Fibroblast of skin of back (primary cell): ENCODE measurements at regions not wholly inside any gene's neighbourhood (a gene's known extent, or its start where the extent isn't known, plus 50 kb on each side); places are given as distances from the start of the nearest gene placed in this dataset.

Experiments used
- DNase-seq: peaks from one replicate; pipeline ENCODE4 v3.0.0-alpha.2; 2013

GRCh38 chr16:79263425-79263824, 337.1 kb downstream of the MAF start:
- DNase-seq, result no peak
